HG03432 (cell line): ENCODE measurements at regions not wholly inside any gene's neighbourhood (a gene's known extent, or its start where the extent isn't known, plus 50 kb on each side); places are given as distances from the start of the nearest gene placed in this dataset.
"Not testable (repeated sequence)": the region's sequence is repeated elsewhere in the genome, so short reads cannot be mapped to it uniquely, and the experiment has no call there.

Source experiments
- ATAC-seq: cut with Tn5 transposase; IDR thresholded peaks from one replicate; pipeline ENCODE4 v1.9.1; 2021; ENCODE audit warnings: mild to moderate bottlenecking, moderate library complexity; ENCODE audit not compliant: unreplicated experiment

DNA sequence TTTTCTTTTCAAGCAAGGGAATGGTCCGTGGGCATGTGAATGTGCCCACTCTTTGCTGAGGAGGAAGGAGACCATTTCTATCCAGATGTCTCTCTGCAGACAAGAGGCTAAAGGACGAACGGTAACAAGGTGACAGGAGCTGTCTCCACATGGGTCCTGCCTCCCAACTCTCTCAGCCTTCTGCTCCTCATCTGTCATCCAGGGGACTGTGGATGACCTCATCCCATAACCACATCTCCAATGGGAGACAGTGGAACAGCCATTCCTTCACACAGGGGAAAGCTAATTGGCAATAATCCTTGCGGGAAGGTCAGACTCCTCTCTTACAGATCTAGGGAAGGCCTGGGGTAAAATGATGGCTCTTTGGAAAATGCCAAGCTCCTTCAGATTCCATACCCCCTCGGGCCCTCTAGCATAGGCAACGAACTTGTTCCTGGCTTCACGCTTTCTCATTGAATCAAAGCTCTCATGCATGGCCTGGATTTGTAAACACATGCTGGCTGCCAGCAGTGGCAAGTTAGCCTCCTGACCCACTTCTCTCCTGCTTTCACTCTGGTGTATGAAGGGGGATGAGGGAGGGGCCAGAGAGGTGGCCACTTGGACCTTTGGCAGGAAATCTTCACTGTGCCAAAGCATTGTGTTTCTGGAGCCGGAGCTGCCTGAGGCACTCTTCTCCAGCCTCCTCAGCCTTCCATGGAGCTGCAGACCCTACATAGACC is 65.8 kb upstream of the IKBKE start:
- ATAC-seq: not testable (repeated sequence)

DNA sequence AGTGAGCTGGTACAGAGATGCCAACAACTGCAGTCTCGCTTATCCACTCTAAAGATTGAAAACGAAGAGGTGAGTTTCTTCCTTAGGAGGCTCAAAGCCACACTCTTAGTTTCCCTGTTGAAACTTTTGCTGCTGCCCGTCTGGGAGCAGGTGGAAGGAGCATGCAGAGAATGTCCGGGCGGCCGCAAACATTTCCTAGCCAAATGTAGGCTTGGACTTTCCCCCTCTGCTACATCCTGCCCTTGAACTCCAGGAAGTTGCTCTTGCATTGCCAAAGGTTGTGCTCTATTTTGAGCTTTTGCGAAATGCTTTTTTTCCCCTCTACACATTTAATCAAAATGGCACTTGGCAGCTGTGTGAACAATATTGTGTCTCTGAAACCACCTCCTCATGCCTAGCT is 65.0 kb upstream of the IKBKE start:
- not testable (repeated sequence) for ATAC-seq

DNA sequence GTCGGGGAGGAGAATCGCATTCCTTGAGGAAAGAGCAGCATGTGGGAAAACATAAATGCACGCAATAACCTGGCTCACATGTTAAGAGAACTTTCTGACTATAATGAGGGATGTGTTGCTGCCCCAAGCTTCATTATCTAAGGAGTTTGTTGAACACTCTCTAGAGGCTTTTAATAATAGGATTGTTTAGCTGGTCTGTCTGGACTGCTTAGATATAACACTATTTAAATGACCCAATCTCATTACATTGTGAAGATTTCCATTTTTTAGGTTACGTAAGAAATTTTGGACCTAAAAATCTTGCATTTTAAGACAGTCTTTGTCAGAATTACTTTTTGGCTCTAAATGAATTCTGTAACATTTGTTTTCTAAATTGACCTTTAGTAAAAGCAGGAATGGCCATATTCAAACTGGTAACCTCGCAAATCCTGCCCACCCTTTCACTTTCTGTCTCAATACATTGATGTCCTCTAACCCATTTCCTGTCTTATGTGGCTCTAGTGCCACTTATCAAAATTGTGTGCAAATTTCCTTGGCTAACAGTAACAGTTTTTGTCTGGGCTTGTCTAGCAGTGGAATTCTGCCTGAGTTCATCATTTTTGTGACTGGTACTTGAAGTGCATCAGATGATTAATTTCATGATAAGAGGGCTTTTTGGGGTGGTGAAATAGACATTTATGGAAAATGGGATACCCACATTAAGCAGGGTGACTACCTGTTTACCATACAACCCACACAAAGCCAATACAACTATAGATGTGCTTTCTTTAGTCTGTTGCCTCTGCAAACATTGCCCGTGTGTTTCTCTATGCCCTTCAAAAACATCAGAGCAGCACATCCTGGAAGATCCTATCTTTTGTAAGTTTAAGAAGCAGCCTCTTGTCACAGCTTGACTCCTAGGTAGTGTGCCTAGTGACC is 61.6 kb upstream of the IKBKE start:
- ATAC-seq: not testable (repeated sequence)

DNA sequence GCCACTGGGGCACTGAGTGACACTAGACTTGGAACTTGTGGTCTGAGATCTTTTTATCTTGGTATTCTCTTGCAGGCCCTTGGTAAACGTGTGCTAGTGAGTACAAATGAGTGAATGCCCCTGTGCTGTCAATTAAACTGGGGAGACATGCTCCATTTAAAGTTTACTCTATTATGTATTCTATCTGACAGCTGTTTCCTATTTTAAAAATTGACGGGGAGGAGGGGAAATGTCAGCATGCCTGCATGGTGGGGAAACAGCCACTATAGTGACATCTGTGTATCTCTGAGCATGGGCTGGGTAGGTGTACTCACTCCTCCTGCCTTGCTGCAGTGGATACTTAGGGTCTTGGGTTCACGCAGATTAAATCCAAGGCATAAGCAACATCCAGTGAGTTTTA is 59.0 kb upstream of the IKBKE start:
- no peak for ATAC-seq

DNA sequence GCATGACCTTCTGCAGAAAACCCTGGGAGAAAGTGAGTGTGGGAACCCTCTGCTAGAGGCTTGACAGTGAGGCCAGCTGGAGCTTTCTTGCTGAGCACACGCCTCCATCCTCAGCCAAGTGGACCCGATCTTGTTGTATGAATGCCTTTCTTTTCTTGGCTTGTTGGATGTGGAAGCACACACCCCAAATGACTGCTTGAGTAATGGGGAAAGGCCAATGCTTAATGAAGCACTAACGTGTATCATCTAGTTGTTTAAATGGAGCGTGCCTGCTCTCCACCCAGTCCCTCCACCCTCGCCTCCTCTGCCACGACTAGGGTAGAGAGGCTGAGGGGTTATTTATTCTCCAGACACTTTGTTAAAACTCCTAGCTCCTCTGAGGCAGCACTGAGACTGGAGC is 54.3 kb upstream of the IKBKE start:
- no peak for ATAC-seq

DNA sequence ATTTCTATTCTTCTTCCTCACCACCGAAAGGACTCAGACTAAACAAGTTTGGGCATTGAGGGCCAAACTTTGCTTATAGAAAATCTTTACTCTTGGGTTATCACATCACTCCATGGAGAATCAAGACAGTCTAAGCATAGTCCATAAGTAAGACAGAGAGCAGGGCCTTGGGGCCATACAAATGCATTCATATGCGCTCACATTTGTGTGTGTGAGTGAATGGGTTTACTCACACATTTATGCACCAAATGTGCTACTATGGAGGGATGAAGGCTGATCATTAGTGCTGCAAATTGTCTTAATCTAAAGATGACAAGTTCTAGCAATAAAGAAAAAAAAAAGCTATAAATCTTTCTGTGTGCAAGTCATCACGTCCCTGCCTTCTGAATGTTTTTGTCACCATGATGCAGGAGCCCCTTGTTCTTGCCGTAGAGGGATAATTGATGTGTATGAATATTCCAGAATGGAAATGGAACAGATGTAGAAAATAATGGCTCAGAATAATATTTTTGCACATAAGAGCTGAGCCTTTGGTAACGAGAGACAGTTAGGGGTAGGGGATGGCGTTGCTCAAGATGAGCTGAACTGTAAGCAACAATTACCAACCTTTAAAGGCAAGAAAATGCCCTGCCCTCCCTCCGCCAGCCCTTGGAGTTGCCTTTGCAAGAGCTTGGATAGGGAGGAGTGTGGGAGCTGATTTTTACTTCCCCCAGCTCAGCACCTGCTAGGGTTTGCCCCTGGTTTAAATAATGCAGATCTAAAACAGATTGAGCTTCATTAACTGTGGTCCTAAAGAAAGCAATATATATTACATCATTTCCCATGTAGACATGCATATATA is 52.3 kb upstream of the IKBKE start:
- no peak for ATAC-seq

DNA sequence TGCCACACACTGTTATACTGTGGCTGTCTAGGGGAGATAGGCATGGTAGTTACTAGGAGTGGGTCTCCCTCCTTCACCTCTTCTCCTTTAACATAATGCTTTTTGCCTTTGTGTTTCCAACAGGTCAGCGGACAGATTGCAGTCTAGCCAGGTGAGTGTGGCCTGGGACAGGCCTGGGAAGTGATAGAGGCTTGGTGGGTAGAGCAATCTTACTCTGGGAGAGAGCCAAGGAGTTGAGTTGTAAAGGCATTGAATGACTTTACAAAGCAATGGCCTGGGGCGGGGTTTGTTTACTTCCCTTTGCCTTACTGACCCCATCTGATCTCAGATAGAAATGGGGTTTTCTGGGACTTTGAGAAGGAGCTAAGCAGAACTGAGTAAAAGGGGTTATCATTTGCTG is 51.0 kb upstream of the IKBKE start:
- no peak for ATAC-seq

DNA sequence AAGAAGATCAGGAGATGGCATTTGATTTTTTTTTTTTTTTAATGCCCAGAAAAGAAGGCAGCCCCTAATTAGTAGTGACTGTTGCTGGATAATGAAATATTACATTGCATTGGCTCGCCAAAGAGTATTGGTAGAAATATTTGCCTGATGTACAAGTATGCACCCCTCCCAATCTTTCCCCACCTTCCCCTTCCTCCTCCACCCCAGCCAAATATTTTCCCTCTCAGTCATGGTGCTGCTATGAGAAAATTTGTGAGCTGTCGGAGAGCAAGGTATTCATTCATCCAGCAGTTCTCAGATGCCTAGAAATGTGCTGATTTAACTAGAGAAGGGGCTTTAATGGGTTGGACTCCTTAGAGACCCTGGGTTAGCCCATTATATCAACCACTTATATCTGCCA is 50.5 kb upstream of the IKBKE start:
- no peak for ATAC-seq

DNA sequence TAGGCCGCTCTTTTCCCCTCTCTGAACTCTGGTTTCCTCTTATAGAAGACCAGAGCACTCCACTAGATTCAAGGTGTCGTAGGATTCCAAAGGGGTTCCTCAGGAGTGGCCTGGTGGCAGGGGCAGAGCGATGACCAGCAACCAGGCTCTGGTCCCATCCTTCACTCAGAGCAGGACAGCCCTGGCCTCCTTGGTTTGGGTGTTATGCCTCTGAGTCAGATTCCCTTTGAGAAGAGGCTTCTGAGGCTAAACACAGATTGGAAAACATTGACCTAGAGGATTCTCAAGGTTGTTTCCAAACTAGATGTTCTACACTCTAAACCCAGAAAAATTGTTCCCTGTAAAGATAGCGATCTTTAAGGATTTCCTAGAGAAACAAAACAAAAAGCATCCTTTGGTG is 49.8 kb upstream of the IKBKE start:
- ATAC-seq: no peak
